ENCODE measurements at regions not wholly inside any gene's neighbourhood (a gene's known extent, or its start where the extent isn't known, plus 50 kb on each side); places are given as distances from the start of the nearest gene placed in this dataset.

DNA sequence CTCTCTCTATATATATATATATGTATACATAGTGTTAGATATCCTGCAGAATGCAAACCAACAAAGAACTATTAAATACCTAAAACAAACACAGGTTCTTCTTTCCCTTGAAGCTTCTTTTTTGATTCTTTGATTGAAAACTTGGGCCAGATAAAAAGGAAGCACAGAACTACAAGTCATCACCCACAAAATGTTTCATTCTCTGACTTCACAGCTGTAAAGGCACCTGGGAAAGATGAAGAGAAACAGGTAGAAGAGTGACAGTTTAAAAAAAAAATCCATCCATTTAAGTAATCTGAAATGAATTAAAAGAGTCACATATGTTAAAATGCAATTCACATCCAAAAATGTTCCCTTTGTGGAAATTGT, 90.7 kb upstream of the FNDC3A start:
- no peak overlapping the region for H3K27ac ChIP-seq
- H3K4me3 ChIP-seq (ENCODE audit: low read depth, low read length): no peak overlapping the region
- H3K36me3 ChIP-seq (replicated peaks): no peaks in the 10 kb centered on the region
- no peaks in the 10 kb centered on the region for H3K27me3 ChIP-seq (replicated peaks)
- no peak for DNase-seq
- TF ChIP-seq, protein P1, sequence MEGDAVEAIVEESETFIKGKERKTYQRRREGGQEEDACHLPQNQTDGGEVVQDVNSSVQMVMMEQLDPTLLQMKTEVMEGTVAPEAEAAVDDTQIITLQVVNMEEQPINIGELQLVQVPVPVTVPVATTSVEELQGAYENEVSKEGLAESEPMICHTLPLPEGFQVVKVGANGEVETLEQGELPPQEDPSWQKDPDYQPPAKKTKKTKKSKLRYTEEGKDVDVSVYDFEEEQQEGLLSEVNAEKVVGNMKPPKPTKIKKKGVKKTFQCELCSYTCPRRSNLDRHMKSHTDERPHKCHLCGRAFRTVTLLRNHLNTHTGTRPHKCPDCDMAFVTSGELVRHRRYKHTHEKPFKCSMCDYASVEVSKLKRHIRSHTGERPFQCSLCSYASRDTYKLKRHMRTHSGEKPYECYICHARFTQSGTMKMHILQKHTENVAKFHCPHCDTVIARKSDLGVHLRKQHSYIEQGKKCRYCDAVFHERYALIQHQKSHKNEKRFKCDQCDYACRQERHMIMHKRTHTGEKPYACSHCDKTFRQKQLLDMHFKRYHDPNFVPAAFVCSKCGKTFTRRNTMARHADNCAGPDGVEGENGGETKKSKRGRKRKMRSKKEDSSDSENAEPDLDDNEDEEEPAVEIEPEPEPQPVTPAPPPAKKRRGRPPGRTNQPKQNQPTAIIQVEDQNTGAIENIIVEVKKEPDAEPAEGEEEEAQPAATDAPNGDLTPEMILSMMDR (IDR thresholded peaks at IDR 0.05; ENCODE audit: low read depth, low read length, missing control alignments): no peak
- in situ Hi-C loops (cut with HindIII; ENCODE audit: low pct_ligation_motif_present, low sequenced_read_pairs): no loop called here

DNA sequence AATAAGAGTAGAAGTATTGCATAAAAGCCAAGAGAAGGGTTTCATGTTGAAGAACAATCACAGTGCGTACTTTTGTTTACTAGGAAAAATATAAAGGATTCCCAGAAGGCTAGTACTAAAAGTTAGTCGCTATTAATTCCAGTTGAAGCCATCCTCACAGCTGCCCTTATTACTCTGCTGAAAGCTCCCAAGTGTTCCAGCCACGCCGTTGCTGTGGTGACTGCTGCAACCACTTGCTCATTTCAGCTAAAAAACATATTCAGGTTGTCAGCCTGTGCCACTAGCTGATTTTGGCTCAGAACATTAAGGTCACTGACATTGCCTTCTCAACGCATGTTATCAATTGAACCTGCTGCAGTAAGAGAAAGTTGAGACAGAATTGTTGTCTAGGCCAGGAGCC, 87.1 kb upstream of the FNDC3A start:
- Histone ChIP-seq H3K36me3 (replicated peaks) (no peaks in the 10 kb centered on the region), H3K4me3 (ENCODE audit: low read depth, low read length) (no peak overlapping the region), H3K27me3 (replicated peaks) (no peaks in the 10 kb centered on the region), H3K27ac (no peak overlapping the region)
- in situ Hi-C loops (cut with HindIII; ENCODE audit: low pct_ligation_motif_present, low sequenced_read_pairs): no loop called here
- no peak for DNase-seq
- TF ChIP-seq, protein P1 (IDR thresholded peaks at IDR 0.05; ENCODE audit: low read depth, low read length, missing control alignments): no peak

DNA sequence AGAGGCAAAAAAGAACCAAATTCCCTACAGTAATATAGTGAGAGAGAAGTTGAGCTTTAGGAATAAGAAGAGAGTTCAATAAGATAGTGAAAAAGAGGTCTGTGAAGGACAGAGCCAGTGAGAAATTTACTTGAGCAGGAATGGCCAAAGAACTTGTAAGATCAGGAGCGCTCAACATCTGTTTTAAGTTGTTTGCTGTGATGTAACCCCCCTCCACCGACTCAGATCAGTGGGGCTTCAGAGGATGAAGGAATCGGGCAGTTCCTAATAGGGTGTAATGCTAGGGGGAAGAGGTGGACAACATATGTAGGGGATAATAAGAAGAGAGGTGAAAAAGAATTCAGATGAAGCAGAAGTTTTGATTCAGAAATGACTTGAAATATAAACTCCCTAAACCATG, 85.3 kb upstream of the FNDC3A start:
- DNase-seq: no peak
- Histone ChIP-seq H3K27ac (no peak overlapping the region), H3K4me3 (ENCODE audit: low read depth, low read length) (no peak overlapping the region), H3K27me3 (replicated peaks) (no peaks in the 10 kb centered on the region), H3K36me3 (replicated peaks) (no peaks in the 10 kb centered on the region)
- TF ChIP-seq, protein P1 (IDR thresholded peaks at IDR 0.05; ENCODE audit: low read depth, low read length, missing control alignments): no peak
- in situ Hi-C loops (cut with HindIII; ENCODE audit: low pct_ligation_motif_present, low sequenced_read_pairs): no loop called here

DNA sequence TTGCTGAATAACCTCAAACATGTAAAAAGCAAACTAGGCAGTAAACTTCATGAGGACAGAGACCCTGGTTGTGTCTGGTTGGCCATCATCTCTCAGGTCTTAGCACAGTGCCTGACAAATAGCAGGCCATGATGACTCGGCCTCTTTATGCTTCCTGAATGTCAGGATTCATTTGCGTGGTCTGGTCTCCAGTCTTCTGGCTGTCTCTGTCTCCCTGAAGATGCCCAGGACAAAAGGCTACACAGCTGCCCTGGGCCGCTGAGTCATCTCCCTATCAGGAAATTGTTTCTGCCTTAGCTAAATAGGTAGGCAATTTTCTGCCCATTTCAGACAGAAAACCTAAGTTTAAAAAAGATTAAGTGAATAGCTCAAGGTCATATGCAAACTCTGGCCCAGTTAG, 84.1 kb upstream of the FNDC3A start:
- H3K27me3 ChIP-seq (replicated peaks): no peaks in the 10 kb centered on the region
- DNase-seq: peak; percentile 84
- no peaks in the 10 kb centered on the region for H3K36me3 ChIP-seq (replicated peaks)
- peak overlapping the region; percentile 91 for H3K27ac ChIP-seq
- in situ Hi-C loops (cut with HindIII; ENCODE audit: low pct_ligation_motif_present, low sequenced_read_pairs): no loop called here
- TF ChIP-seq, protein P1 (IDR thresholded peaks at IDR 0.05; ENCODE audit: low read depth, low read length, missing control alignments): no peak
- H3K4me3 ChIP-seq (ENCODE audit: low read depth, low read length): no peak overlapping the region

DNA sequence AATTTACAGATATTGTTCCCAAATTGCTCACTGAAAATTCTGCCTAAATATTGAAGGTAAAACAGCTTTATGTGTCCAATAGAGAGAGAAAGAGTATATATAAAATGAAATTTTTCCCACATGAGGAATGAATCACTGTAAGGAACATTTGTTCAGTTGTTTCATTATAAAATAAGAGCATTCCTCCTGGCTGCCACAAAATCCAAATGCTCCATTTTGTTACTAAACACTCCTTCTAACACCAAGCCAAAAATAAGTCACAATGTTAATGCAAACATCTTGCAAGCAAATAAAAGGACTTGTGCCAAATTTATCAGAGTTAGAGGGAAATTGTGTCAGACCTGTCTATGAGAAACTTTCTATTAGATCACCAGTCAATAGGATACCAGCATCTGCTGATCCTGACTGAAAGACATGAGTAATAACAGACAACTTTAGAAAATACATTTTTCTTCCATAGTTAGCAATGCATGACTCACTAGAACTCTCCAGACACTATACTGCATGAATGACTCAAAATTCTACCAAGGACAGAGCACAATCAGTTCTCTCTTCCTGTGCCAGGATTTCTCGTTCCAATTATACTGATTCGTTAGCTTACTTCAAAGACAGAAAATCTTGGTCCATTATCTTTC, 83.5 kb upstream of the FNDC3A start:
- H3K36me3 ChIP-seq (replicated peaks): no peaks in the 10 kb centered on the region
- in situ Hi-C loops (cut with HindIII; ENCODE audit: low pct_ligation_motif_present, low sequenced_read_pairs): no loop called here
- TF ChIP-seq, protein P1 (IDR thresholded peaks at IDR 0.05; ENCODE audit: low read depth, low read length, missing control alignments): no peak
- H3K4me3 ChIP-seq (ENCODE audit: low read depth, low read length): no peak overlapping the region
- H3K27me3 ChIP-seq (replicated peaks): no peaks in the 10 kb centered on the region
- peak overlapping the region; percentile 91 for H3K27ac ChIP-seq
- peak; percentile 76 for DNase-seq

DNA sequence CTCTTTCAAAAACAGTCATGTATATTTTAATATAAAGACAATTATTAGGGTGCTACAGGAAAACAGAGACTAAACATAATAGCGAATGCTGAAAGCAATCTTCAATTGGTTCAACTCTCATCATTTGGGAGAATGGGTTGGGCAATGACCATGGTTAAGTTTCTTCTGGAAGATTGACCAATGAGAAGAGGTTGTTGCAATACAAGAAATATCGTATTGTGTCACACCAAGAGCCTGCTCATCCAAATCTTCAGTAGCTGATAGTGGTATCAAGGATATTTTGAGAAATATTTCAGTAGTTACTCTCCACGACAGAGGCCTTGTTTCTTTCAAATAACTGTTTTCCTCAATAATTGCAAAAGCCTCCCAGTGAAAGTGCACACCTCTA, 83.0 kb upstream of the FNDC3A start:
- H3K36me3 ChIP-seq (replicated peaks): no peaks in the 10 kb centered on the region
- no peaks in the 10 kb centered on the region for H3K27me3 ChIP-seq (replicated peaks)
- H3K4me3 ChIP-seq (ENCODE audit: low read depth, low read length): no peak overlapping the region
- H3K27ac ChIP-seq: peak overlapping the region; percentile 55
- in situ Hi-C loops (cut with HindIII; ENCODE audit: low pct_ligation_motif_present, low sequenced_read_pairs): no loop called here
- DNase-seq: no peak
- TF ChIP-seq, protein P1 (IDR thresholded peaks at IDR 0.05; ENCODE audit: low read depth, low read length, missing control alignments): no peak
